ENCODE measurements at regions not wholly inside any gene's neighbourhood (a gene's known extent, or its start where the extent isn't known, plus 50 kb on each side); places are given as distances from the start of the nearest gene placed in this dataset.
A peak's percentile ranks its signal among the peaks of the same experiment; 100 is the strongest.
"Not testable (repeated sequence)": the region's sequence is repeated elsewhere in the genome, so short reads cannot be mapped to it uniquely, and the experiment has no call there.

- not testable (repeated sequence) for H3K4me3 ChIP-seq (ENCODE audit: low read length); H3K36me3 ChIP-seq (ENCODE audit: control insufficient read depth, insufficient read depth, low read length); H3K27me3 ChIP-seq (ENCODE audit: control insufficient read depth, insufficient read depth, low read length); H3K9me3 ChIP-seq (replicated peaks; ENCODE audit: control insufficient read depth, low read depth, low read length); DNase-seq; H3K4me1 ChIP-seq (ENCODE audit: control insufficient read depth, insufficient read depth, low read length); H3K27ac ChIP-seq (ENCODE audit: low read length)
- no CpG with 5 or more reads among the region's 3 CpGs for WGBS (ENCODE audit: insufficient coverage)
Measured at GRCh38 chr5:116705121-116705519, 130.5 kb upstream of the SEMA6A start.

DNA sequence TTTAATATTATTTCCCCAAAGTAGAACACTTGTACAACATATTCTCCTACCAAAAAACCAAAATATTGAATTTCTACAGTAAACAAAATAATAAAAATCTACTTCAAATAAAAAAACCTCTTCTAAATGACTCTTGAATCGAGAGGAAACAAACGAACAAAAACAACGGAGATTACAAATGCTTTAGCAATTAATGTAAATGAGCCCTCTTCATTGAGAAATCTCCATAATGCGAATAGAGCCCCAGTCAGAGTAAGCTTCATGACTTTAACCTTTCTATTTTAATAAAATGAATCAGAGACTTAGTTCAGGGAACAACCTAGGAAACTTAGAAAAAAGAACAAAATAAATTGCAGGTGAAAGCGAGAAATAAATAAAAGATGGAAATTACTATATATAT lies 129.3 kb upstream of the SEMA6A start:
- H3K9me3 ChIP-seq (replicated peaks; ENCODE audit: control insufficient read depth, low read depth, low read length): no peaks in the 10 kb centered on the region
- no peaks in the 10 kb centered on the region for H3K4me1 ChIP-seq (ENCODE audit: control insufficient read depth, insufficient read depth, low read length)
- DNase-seq: no peak
- H3K27me3 ChIP-seq (ENCODE audit: control insufficient read depth, insufficient read depth, low read length): no peaks in the 10 kb centered on the region
- no CpG with 5 or more reads among the region's 5 CpGs for WGBS (ENCODE audit: insufficient coverage)
- H3K27ac ChIP-seq (ENCODE audit: low read length): no peak overlapping the region
- no peaks in the 10 kb centered on the region for H3K36me3 ChIP-seq (ENCODE audit: control insufficient read depth, insufficient read depth, low read length)
- H3K4me3 ChIP-seq (ENCODE audit: low read length): no peak overlapping the region

DNA sequence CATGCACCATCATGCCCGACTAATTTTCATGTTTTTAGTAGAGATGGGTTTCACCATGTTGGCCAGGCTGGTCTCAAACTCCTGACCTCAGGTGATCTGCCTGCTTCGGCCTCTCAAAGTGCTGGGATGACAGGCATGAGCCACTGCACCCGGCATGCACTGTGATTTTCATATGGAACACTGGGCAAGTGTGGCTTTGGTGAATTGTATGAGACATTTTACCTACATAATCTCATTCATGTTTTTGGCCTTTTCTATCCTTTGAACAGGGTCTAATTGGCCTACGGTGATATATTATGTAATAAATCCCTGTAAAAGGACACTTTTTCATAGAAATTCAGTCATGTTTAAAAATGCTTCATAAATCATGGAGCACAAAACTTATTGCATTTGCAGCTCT lies 128.7 kb upstream of the SEMA6A start:
- H3K4me3 ChIP-seq (ENCODE audit: low read length): no peak overlapping the region
- H3K27me3 ChIP-seq (ENCODE audit: control insufficient read depth, insufficient read depth, low read length): no peaks in the 10 kb centered on the region
- H3K36me3 ChIP-seq (ENCODE audit: control insufficient read depth, insufficient read depth, low read length): no peaks in the 10 kb centered on the region
- no peaks in the 10 kb centered on the region for H3K9me3 ChIP-seq (replicated peaks; ENCODE audit: control insufficient read depth, low read depth, low read length)
- no CpG with 5 or more reads among the region's 4 CpGs for WGBS (ENCODE audit: insufficient coverage)
- no peaks in the 10 kb centered on the region for H3K4me1 ChIP-seq (ENCODE audit: control insufficient read depth, insufficient read depth, low read length)
- no peak for DNase-seq
- H3K27ac ChIP-seq (ENCODE audit: low read length): no peak overlapping the region

GRCh38 chr5:116702776-116703175 lies 128.2 kb upstream of the SEMA6A start:
- Histone ChIP-seq H3K27me3 (ENCODE audit: control insufficient read depth, insufficient read depth, low read length) (no peaks in the 10 kb centered on the region), H3K36me3 (ENCODE audit: control insufficient read depth, insufficient read depth, low read length) (no peaks in the 10 kb centered on the region), H3K4me3 (ENCODE audit: low read length) (no peak overlapping the region), H3K4me1 (ENCODE audit: control insufficient read depth, insufficient read depth, low read length) (no peaks in the 10 kb centered on the region), H3K9me3 (replicated peaks; ENCODE audit: control insufficient read depth, low read depth, low read length) (no peaks in the 10 kb centered on the region), H3K27ac (ENCODE audit: low read length) (no peak overlapping the region)
- WGBS (ENCODE audit: insufficient coverage): no CpG with 5 or more reads among the region's 1 CpG
- DNase-seq: no peak

DNA sequence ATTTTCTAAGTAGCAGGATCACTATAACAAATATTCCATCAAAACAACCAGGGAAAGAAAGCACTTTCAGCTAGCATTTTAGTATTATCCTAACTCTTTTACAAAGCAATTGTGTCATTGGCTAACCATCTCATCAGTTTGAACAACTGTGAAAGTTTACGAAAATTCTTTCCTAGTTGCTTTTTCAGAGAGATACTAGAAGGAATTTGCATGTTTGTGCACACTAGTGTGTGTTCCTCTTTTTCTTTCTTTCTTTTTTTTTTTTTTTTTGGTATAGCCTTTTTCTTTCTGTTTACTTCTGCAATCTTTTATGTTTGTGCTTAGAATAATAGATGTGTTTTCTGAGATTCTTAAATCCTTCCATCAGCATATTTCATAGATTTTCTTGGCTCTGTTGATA lies 124.7 kb upstream of the SEMA6A start:
- no peak overlapping the region for H3K4me3 ChIP-seq (ENCODE audit: low read length)
- no peaks in the 10 kb centered on the region for H3K36me3 ChIP-seq (ENCODE audit: control insufficient read depth, insufficient read depth, low read length)
- H3K27ac ChIP-seq (ENCODE audit: low read length): no peak overlapping the region
- no peaks in the 10 kb centered on the region for H3K4me1 ChIP-seq (ENCODE audit: control insufficient read depth, insufficient read depth, low read length)
- no peaks in the 10 kb centered on the region for H3K9me3 ChIP-seq (replicated peaks; ENCODE audit: control insufficient read depth, low read depth, low read length)
- peak; percentile 33 for DNase-seq
- no CpG with 5 or more reads among the region's 1 CpG for WGBS (ENCODE audit: insufficient coverage)
- H3K27me3 ChIP-seq (ENCODE audit: control insufficient read depth, insufficient read depth, low read length): no peaks in the 10 kb centered on the region

DNA sequence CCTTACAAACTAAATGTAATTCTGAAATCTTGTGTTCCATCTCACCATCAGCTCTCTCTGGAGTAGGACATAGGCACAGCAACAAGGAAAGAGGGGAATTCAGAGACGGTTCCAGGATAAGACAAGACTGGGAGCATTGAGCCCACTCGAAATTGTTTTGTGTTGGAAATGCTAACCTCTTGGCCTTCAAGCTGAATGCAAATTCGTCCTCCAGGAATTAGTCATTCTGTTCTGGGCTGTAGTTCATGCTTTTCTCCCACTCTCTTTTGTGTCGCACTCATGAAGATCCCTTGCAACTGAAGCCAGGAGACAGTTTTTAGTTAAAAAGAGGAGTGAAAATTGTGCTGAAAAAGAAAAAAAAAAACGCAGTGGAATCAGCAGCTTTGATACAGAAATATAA lies 121.7 kb upstream of the SEMA6A start:
- no peaks in the 10 kb centered on the region for H3K36me3 ChIP-seq (ENCODE audit: control insufficient read depth, insufficient read depth, low read length)
- DNase-seq: peak; percentile 92
- 20% methylated on average over 1 of the region's 5 CpGs for WGBS (ENCODE audit: insufficient coverage)
- no peaks in the 10 kb centered on the region for H3K4me1 ChIP-seq (ENCODE audit: control insufficient read depth, insufficient read depth, low read length)
- no peaks in the 10 kb centered on the region for H3K9me3 ChIP-seq (replicated peaks; ENCODE audit: control insufficient read depth, low read depth, low read length)
- H3K27ac ChIP-seq (ENCODE audit: low read length): peak overlapping the region; percentile 52
- H3K27me3 ChIP-seq (ENCODE audit: control insufficient read depth, insufficient read depth, low read length): no peaks in the 10 kb centered on the region
- no peak overlapping the region for H3K4me3 ChIP-seq (ENCODE audit: low read length)

- Histone ChIP-seq H3K9me3 (replicated peaks; ENCODE audit: control insufficient read depth, low read depth, low read length) (no peaks in the 10 kb centered on the region), H3K36me3 (ENCODE audit: control insufficient read depth, insufficient read depth, low read length) (no peaks in the 10 kb centered on the region), H3K27ac (ENCODE audit: low read length) (peak overlapping the region; percentile 52), H3K4me3 (ENCODE audit: low read length) (no peak overlapping the region), H3K4me1 (ENCODE audit: control insufficient read depth, insufficient read depth, low read length) (no peaks in the 10 kb centered on the region), H3K27me3 (ENCODE audit: control insufficient read depth, insufficient read depth, low read length) (no peaks in the 10 kb centered on the region)
- DNase-seq: peak; percentile 80
- WGBS (ENCODE audit: insufficient coverage): no CpG with 5 or more reads among the region's 3 CpGs
Measured at GRCh38 chr5:116695681-116696080, 121.1 kb upstream of the SEMA6A start.

- H3K9me3 ChIP-seq (replicated peaks; ENCODE audit: control insufficient read depth, low read depth, low read length): no peaks in the 10 kb centered on the region
- DNase-seq: no peak
- H3K27me3 ChIP-seq (ENCODE audit: control insufficient read depth, insufficient read depth, low read length): no peaks in the 10 kb centered on the region
- no peak overlapping the region for H3K4me3 ChIP-seq (ENCODE audit: low read length)
- no peaks in the 10 kb centered on the region for H3K36me3 ChIP-seq (ENCODE audit: control insufficient read depth, insufficient read depth, low read length)
- no peaks in the 10 kb centered on the region for H3K4me1 ChIP-seq (ENCODE audit: control insufficient read depth, insufficient read depth, low read length)
- no peak overlapping the region for H3K27ac ChIP-seq (ENCODE audit: low read length)
- WGBS (ENCODE audit: insufficient coverage): 100% methylated on average over 2 of the region's 4 CpGs
Measured at GRCh38 chr5:116686438-116686837, 111.8 kb upstream of the SEMA6A start.

GRCh38 chr5:116685931-116686330 lies 111.3 kb upstream of the SEMA6A start:
- no peak overlapping the region for H3K27ac ChIP-seq (ENCODE audit: low read length)
- H3K27me3 ChIP-seq (ENCODE audit: control insufficient read depth, insufficient read depth, low read length): no peaks in the 10 kb centered on the region
- H3K4me1 ChIP-seq (ENCODE audit: control insufficient read depth, insufficient read depth, low read length): no peaks in the 10 kb centered on the region
- no peaks in the 10 kb centered on the region for H3K36me3 ChIP-seq (ENCODE audit: control insufficient read depth, insufficient read depth, low read length)
- no peaks in the 10 kb centered on the region for H3K9me3 ChIP-seq (replicated peaks; ENCODE audit: control insufficient read depth, low read depth, low read length)
- DNase-seq: no peak
- H3K4me3 ChIP-seq (ENCODE audit: low read length): no peak overlapping the region
- WGBS (ENCODE audit: insufficient coverage): 89% methylated on average over 8 of the region's 9 CpGs

GRCh38 chr5:116685069-116685468 lies 110.4 kb upstream of the SEMA6A start:
- Histone ChIP-seq H3K27me3 (ENCODE audit: control insufficient read depth, insufficient read depth, low read length) (no peaks in the 10 kb centered on the region), H3K4me3 (ENCODE audit: low read length) (no peak overlapping the region), H3K36me3 (ENCODE audit: control insufficient read depth, insufficient read depth, low read length) (no peaks in the 10 kb centered on the region), H3K27ac (ENCODE audit: low read length) (no peak overlapping the region), H3K4me1 (ENCODE audit: control insufficient read depth, insufficient read depth, low read length) (no peaks in the 10 kb centered on the region), H3K9me3 (replicated peaks; ENCODE audit: control insufficient read depth, low read depth, low read length) (no peaks in the 10 kb centered on the region)
- WGBS (ENCODE audit: insufficient coverage): 96% methylated on average over 5 of the region's 6 CpGs
- no peak for DNase-seq

DNA sequence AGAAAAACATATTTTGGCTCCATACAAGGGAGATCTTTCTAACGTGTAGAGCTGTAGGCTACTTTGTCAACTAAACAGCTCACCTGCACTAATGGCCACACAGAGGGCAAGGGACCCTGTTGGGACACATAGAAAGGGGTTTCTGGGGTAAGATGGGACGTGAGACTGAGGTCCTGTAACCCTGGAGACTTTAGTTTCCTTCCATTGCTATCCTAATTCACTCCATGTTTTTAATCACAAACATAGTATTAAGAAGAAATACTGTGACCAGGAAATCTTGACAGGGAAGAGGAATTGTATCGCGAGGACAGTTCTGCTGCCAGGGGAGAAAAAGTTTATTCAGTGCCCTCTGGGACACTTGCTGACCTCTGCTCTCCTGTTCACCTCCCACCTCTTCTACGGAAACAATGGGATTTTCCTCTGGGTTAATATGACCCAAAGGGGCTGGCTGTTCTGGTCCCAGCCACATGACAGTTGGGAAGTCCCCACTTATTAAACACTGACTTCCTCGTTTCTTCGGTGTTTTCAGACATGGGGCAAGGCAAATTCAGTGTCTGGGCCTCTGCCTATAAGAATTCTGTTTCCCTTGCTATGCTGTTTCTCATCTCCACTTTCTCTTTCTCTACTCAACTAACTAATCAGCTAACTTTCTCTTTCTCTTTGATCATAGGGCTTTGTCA lies 106.9 kb upstream of the SEMA6A start:
- Histone ChIP-seq H3K27me3 (ENCODE audit: control insufficient read depth, insufficient read depth, low read length) (no peaks in the 10 kb centered on the region), H3K4me3 (ENCODE audit: low read length) (no peak overlapping the region), H3K9me3 (replicated peaks; ENCODE audit: control insufficient read depth, low read depth, low read length) (no peaks in the 10 kb centered on the region), H3K36me3 (ENCODE audit: control insufficient read depth, insufficient read depth, low read length) (no peaks in the 10 kb centered on the region), H3K4me1 (ENCODE audit: control insufficient read depth, insufficient read depth, low read length) (no peaks in the 10 kb centered on the region), H3K27ac (ENCODE audit: low read length) (no peak overlapping the region)
- 82% methylated on average over 2 of the region's 7 CpGs for WGBS (ENCODE audit: insufficient coverage)
- DNase-seq: no peak

Data from muscle of leg (tissue), 3 donors.